Muscle of leg (tissue), 3 donors: ENCODE measurements at regions not wholly inside any gene's neighbourhood (a gene's known extent, or its start where the extent isn't known, plus 50 kb on each side); places are given as distances from the start of the nearest gene placed in this dataset.

ENCODE experiments used
- DNase-seq: peaks from one replicate; pipeline ENCODE4 v3.0.0; 2013
- H3K27ac ChIP-seq: one replicate; pipeline ENCODE4 v1.5.1; 2013; ENCODE audit warnings: mild to moderate bottlenecking, low read length, control low read depth
- H3K27me3 ChIP-seq: one replicate; pipeline ENCODE4 v1.6.1; 2013; ENCODE audit warnings: low read length; ENCODE audit not compliant: control insufficient read depth, insufficient read depth
- H3K36me3 ChIP-seq: one replicate; pipeline ENCODE4 v1.6.1; 2013; ENCODE audit warnings: low read length; ENCODE audit not compliant: control insufficient read depth, insufficient read depth
- H3K4me1 ChIP-seq: one replicate; pipeline ENCODE4 v1.6.1; 2013; ENCODE audit warnings: low read length; ENCODE audit not compliant: control insufficient read depth, insufficient read depth
- H3K4me3 ChIP-seq: one replicate; pipeline ENCODE4 v1.5.1; 2013; ENCODE audit warnings: low read length, control low read depth
- H3K9me3 ChIP-seq: replicated peaks from 2 replicates; pipeline ENCODE4 v1.6.1; 2013; ENCODE audit warnings: low read depth, low read length; ENCODE audit not compliant: control insufficient read depth
- WGBS: methylation state at CpG from one replicate; pipeline ENCODE4 v1.1.5; 2013; ENCODE audit warnings: missing lambda C conversion rate; ENCODE audit not compliant: insufficient coverage; 5-methylcytosine and 5-hydroxymethylcytosine counted together

DNA sequence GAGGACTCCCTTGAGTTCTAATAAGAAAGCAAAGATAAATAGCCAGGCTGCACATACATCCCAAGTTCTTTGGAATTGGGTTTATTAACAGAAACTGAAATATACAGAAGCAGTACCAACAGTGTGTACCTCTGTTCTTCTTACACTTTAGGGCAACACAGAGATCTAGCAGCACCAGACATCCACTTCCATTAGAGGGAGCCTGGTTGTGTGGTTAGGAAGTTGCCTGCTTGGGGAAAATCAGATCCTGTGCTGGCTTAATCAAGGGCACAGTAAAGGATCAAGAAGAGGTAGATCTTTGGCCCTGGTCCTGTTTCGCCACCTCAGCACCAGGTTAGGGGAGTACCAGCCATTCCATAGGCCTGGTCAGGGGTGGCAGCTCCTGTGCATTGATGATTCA is 231.1 kb upstream of the ARHGAP24 start:
- Histone ChIP-seq H3K4me3 (no peak overlapping the region), H3K4me1 (no peaks in the 10 kb centered on the region), H3K27ac (no peak overlapping the region), H3K36me3 (no peaks in the 10 kb centered on the region), H3K9me3 (no peaks in the 10 kb centered on the region), H3K27me3 (no peaks in the 10 kb centered on the region)
- WGBS = 100% methylated on average over 1 of the region's 1 CpG
- DNase-seq = no peak

DNA sequence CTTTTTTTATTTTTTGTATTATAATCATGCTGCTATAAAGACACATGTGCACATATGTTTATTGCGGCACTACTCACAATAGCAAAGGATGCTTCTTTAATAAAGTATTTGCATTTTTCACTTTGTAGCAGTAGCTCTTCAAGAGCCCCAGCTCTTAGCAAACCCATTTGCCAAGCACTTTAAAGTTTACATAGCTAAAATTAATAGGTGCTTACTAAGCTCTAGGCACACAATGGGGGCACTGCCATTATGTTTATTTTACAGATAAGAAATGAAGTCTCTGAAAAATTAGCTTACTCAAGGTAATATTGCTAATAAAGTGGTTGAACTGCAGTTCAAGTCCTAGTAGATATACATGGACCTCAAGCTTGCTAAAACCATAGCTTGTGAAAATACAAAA is 230.3 kb upstream of the ARHGAP24 start:
- DNase-seq = no peak
- Histone ChIP-seq H3K4me1 (no peaks in the 10 kb centered on the region), H3K9me3 (no peaks in the 10 kb centered on the region), H3K4me3 (no peak overlapping the region), H3K36me3 (no peaks in the 10 kb centered on the region), H3K27ac (no peak overlapping the region), H3K27me3 (no peaks in the 10 kb centered on the region)
- whole genome bisulfite sequencing = no CpG with 5 or more reads among the region's 1 CpG

DNA sequence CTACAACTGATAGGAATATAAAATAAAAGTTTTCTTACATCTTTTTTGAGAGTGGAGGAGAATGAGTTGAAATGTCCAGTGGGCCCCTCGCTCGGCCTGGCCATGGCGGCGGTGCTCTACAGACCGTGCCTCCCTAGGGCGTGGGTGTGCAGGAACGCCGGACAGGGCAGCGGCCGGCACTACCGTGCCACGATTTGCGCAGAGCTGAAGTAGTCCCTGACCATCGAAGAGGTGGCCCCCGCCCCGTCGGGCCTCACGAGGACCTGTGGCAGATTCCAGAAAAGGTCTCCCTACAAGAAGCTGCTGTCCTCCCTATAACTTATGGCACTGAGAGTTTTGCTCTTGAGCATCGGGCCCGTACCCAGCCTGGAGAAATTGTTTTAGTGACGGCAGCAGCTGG is 228.9 kb upstream of the ARHGAP24 start:
- Histone ChIP-seq H3K4me1 (no peaks in the 10 kb centered on the region), H3K9me3 (no peaks in the 10 kb centered on the region), H3K27me3 (no peaks in the 10 kb centered on the region), H3K36me3 (no peaks in the 10 kb centered on the region), H3K27ac (no peak overlapping the region), H3K4me3 (no peak overlapping the region)
- DNase-seq = no peak
- WGBS = 94% methylated on average over 20 of the region's 21 CpGs

DNA sequence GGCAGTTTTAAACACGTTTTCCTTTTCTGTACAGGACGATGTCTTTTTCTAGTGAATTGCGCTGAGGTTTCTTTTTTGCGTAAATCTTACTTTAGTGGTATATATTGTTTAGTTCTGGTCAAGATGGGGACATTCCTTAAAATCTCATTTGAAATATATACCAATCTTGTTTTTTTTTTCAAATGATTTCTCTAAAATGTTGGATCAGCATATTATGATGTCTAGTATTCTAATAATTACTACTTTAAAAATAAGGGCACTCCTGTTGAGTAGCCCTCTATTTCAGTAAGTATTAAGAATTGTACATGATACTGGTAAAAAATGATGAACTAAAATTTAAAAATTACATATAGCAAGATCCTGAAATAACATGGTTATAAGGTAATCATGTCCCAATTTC is 224.1 kb upstream of the ARHGAP24 start:
- WGBS = no CpG with 5 or more reads among the region's 4 CpGs
- H3K27ac ChIP-seq = no peak overlapping the region
- H3K4me1 ChIP-seq = no peaks in the 10 kb centered on the region
- no peaks in the 10 kb centered on the region for H3K36me3 ChIP-seq
- H3K27me3 ChIP-seq = no peaks in the 10 kb centered on the region
- no peak for DNase-seq
- H3K4me3 ChIP-seq = no peak overlapping the region
- H3K9me3 ChIP-seq = peaks cover 3% of the 10 kb centered on the region

DNA sequence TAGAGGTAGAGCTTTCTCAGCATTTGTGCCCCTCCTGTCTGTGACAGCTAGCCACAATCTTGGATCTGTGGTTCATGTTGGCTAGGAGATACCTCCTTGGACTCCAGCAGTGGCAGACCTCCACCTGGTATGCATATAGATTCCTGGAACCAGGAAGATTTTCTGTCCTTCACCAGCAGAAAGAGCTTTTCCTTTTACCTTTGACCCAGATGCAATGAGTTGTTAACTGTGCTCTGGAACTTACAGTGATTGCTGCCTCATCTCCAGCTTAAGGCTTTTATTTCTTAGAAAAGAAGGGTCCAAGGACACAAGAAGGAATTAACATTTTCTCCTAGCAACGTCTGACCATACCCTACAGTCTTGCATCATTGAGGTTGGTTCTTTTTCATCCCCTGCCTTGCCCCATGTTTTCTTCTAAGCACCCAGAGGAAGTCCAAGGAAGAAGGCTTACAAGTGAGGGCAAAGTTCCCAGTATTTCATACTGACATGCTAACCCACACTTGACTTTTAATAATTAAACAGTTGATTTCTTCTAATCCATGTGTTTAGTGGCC is 217.1 kb upstream of the ARHGAP24 start:
- no peaks in the 10 kb centered on the region for H3K36me3 ChIP-seq
- whole genome bisulfite sequencing = no CpG with 5 or more reads among the region's 1 CpG
- H3K4me3 ChIP-seq = no peak overlapping the region
- H3K27ac ChIP-seq = no peak overlapping the region
- no peaks in the 10 kb centered on the region for H3K27me3 ChIP-seq
- peaks cover 3% of the 10 kb centered on the region for H3K9me3 ChIP-seq
- H3K4me1 ChIP-seq = no peaks in the 10 kb centered on the region
- no peak for DNase-seq

DNA sequence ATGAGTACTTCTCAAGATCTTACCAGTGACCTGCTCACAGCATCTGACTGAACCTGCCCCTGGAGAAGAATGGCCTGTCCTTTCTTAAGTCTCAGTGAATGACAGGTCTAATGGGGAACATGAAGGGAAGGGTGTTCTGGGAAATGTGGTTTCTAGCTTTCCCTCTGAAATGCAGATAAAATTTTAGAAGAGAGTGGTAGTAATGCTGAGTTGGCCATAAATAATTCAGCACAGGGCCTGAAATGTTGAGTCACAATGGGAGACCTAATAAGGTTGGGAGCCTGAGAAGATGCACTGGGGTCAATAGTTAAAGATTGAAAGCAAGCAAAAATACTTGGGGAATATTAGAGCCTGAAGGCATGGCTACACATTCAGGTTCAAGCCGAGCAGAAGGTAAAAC is 214.9 kb upstream of the ARHGAP24 start:
- Histone ChIP-seq H3K4me1 (no peaks in the 10 kb centered on the region), H3K4me3 (no peak overlapping the region), H3K27ac (no peak overlapping the region), H3K9me3 (no peaks in the 10 kb centered on the region), H3K36me3 (no peaks in the 10 kb centered on the region), H3K27me3 (no peaks in the 10 kb centered on the region)
- no peak for DNase-seq
- 100% methylated on average over 1 of the region's 1 CpG for WGBS

DNA sequence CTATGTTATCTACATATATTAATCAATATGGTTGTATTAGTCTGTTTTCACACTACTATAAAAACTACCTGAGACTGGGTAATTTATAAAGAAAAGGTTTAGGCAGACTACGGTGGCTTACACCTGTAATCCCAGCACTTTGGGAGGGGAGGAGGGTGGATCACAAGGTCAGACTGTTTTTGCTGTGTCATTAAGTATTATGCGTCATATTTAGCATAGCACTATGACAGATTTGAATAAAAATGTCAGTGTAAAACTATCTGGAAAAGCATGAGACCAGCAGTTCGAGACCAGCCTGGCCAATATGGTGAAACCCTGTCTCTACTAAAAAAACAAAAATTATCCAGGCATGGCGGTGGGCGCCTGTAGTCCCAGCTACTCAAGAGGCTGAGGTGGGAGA is 209.7 kb upstream of the ARHGAP24 start:
- Histone ChIP-seq H3K27ac (no peak overlapping the region), H3K27me3 (no peaks in the 10 kb centered on the region), H3K4me1 (no peaks in the 10 kb centered on the region), H3K4me3 (no peak overlapping the region), H3K9me3 (no peaks in the 10 kb centered on the region), H3K36me3 (no peaks in the 10 kb centered on the region)
- no peak for DNase-seq
- 90% methylated on average over 2 of the region's 5 CpGs for WGBS

DNA sequence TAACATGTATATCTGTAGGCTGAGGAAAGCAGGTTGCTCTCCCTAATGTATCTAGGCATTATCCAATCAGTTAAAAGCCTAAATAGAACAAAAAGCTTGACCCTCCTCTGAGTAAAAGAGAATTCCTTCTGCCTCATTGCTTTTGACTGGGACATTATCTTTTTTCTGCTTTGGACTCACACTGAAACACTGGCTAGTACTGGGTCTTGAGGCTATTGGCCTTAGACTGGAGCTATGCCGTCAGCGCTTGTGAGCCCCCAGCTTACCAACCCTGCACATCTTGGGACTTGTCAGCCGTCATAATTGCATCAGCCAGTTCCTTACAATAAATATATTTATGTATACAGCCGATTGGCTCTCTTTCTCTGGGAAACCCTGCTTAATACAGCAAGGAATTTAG is 206.8 kb upstream of the ARHGAP24 start:
- DNase-seq = no peak
- Histone ChIP-seq H3K4me1 (no peaks in the 10 kb centered on the region), H3K4me3 (no peak overlapping the region), H3K27me3 (no peaks in the 10 kb centered on the region), H3K36me3 (no peaks in the 10 kb centered on the region), H3K9me3 (peaks cover 4% of the 10 kb centered on the region), H3K27ac (no peak overlapping the region)
- no CpG with 5 or more reads among the region's 4 CpGs for WGBS

DNA sequence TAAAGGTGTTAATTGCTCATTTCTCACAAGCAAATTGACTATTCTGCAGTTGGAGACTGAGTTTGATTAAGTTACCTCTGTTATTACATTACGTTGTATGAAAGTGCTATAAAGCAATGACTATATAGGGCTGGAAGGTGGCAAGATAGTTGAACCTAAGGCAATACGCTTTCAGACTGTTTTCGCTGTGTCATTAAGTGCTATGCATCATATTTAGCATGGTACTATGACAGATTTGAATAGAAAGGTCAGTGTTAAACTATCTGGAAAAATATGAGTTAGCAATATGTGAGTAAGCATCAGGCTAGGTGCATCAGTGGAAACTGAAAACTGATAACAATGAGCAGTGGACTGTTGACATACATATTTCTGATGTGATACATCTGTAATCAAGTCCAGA is 206.0 kb upstream of the ARHGAP24 start:
- H3K9me3 ChIP-seq = peaks cover 10% of the 10 kb centered on the region
- H3K4me1 ChIP-seq = no peaks in the 10 kb centered on the region
- 82% methylated on average over 2 of the region's 3 CpGs for WGBS
- H3K27me3 ChIP-seq = no peaks in the 10 kb centered on the region
- DNase-seq = no peak
- H3K4me3 ChIP-seq = no peak overlapping the region
- no peak overlapping the region for H3K27ac ChIP-seq
- H3K36me3 ChIP-seq = no peaks in the 10 kb centered on the region

DNA sequence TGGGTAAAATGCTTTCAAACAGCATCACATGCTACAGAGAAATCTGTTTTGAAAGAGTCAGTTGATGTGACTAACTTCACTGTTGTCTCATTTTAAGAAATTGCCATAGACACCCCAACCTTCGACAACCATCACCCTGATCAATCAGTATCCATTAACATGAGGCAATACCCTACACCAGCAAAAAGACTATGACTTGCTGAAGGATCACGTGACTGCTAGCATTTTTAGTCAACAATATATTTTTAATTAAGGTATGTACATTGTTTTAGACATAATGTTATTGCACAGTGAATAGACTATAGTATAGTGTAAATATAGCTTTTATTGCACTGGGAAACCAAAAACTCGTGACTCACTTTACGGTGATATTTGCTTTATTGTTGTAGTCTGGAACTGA is 200.0 kb upstream of the ARHGAP24 start:
- Histone ChIP-seq H3K27me3 (no peaks in the 10 kb centered on the region), H3K4me1 (no peaks in the 10 kb centered on the region), H3K4me3 (no peak overlapping the region), H3K9me3 (peaks cover 10% of the 10 kb centered on the region), H3K36me3 (no peaks in the 10 kb centered on the region), H3K27ac (no peak overlapping the region)
- WGBS = no CpG with 5 or more reads among the region's 4 CpGs
- no peak for DNase-seq

DNA sequence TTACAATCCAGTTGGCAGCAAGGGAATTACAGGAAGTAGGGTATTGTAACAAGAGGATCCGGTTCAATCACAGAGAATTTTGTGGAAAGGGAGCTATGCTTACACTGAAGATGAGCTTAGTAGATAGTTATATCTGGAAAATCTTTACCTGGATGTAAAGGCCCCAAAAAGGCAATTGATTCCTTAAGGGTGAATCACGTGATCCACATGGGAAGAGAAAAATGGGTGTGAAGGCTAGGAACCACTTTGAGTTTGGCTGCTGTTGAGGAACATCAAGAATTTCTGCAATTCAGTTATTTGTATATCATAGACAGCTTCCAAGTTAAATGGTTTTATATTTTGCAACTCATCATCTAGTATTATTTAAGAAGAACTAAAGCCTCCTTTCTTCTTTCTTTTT is 194.0 kb upstream of the ARHGAP24 start:
- Histone ChIP-seq H3K9me3 (no peaks in the 10 kb centered on the region), H3K4me1 (no peaks in the 10 kb centered on the region), H3K36me3 (no peaks in the 10 kb centered on the region), H3K27ac (no peak overlapping the region), H3K27me3 (no peaks in the 10 kb centered on the region), H3K4me3 (no peak overlapping the region)
- DNase-seq = no peak
- WGBS = 89% methylated on average over 1 of the region's 2 CpGs
